ENCODE measurements at regions not wholly inside any gene's neighbourhood (a gene's known extent, or its start where the extent isn't known, plus 50 kb on each side); places are given as distances from the start of the nearest gene placed in this dataset.

DNA sequence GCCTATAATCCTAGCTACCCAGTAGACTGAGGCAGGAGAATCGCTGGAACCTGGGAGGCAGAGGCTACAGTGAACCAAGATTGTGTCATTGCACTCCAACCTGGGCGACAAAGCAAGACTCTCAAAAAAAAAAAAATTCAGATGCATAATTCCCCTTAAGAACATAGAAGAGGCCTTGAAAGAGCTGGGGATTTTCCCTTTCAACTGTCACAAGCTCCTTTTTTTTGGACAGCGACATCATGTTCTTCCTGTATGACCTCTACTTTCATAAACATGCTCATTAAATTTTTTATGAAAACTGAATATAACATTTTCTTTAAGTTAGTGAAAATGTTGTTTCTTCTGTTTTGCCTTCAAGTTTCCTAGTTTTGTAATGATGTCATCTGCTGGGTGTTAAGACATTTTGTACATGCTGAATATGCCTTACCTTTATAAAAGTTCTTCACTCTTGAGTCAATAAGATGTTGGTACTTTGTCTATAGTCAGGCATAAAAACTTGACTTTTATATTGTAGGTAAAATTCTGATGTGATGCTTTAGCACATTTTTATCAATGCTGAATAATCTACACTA is 76.0 kb downstream of the PTHLH start:
- H3K4me1 Mint-ChIP-seq (ENCODE audit: low read depth, unreplicated experiment) = peaks cover 22% of the 10 kb centered on the region

DNA sequence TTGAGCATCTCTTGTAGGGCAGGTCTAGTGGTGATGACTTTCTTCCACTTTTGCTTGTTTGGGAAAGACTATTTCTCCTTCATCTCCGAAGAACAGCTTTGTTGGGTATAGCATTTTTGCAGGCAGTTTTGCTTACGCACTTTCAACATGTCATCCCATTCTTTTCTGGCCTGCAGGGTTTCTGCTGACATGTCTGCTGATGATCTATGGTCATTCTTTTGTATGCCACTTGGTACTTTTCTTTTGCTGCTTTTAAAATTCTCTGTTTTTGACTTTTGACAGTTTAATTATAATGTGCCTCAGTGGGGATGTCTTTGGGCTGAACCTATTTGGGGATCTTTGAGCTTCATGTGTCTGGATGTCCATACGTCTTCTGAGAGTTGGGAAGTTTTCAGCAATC is 78.2 kb downstream of the PTHLH start:
- no peak overlapping the region for H3K4me3 Mint-ChIP-seq (ENCODE audit: unreplicated experiment)
- peaks cover 9% of the 10 kb centered on the region for H3K9me3 Mint-ChIP-seq (ENCODE audit: unreplicated experiment)
- intact Hi-C loops (cut with micrococcal nuclease; ENCODE audit: unreplicated experiment) = no loop called here
- H3K4me3 ChIP-seq (ENCODE audit: low read depth, low read length) = no peak overlapping the region
- ChIA-PET POLR2A (no interaction called here), CTCF (no interaction called here)
- 0 out of 2 replicates have a peak, but pooled peaks cover 2% of the 10 kb centered on the region for H3K27me3 ChIP-seq (replicated peaks; ENCODE audit: control insufficient read depth, insufficient read depth, low read length)
- no peaks in the 10 kb centered on the region for H3K36me3 Mint-ChIP-seq (ENCODE audit: insufficient read depth, unreplicated experiment)
- H3K9me3 ChIP-seq = no peaks in the 10 kb centered on the region
- no TSS peak for BruUV-seq (replicated peaks)
- H3K27me3 Mint-ChIP-seq (ENCODE audit: insufficient read depth, unreplicated experiment) = no peaks in the 10 kb centered on the region
- TF ChIP-seq, protein P1, sequence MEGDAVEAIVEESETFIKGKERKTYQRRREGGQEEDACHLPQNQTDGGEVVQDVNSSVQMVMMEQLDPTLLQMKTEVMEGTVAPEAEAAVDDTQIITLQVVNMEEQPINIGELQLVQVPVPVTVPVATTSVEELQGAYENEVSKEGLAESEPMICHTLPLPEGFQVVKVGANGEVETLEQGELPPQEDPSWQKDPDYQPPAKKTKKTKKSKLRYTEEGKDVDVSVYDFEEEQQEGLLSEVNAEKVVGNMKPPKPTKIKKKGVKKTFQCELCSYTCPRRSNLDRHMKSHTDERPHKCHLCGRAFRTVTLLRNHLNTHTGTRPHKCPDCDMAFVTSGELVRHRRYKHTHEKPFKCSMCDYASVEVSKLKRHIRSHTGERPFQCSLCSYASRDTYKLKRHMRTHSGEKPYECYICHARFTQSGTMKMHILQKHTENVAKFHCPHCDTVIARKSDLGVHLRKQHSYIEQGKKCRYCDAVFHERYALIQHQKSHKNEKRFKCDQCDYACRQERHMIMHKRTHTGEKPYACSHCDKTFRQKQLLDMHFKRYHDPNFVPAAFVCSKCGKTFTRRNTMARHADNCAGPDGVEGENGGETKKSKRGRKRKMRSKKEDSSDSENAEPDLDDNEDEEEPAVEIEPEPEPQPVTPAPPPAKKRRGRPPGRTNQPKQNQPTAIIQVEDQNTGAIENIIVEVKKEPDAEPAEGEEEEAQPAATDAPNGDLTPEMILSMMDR (IDR thresholded peaks at IDR 0.05; ENCODE audit: insufficient read depth in 1 of 2, low read depth in 1 of 2, low read length in 1 of 2, severe bottlenecking in 1 of 2, unreplicated experiment in 1 of 2) = no peak
- no peak overlapping the region for H3K27ac Mint-ChIP-seq (ENCODE audit: unreplicated experiment)
- no peaks in the 10 kb centered on the region for H3K36me3 ChIP-seq (ENCODE audit: control insufficient read depth, insufficient read depth, low read length)
- no peak for DNase-seq
- H3K4me1 Mint-ChIP-seq (ENCODE audit: low read depth, unreplicated experiment) = peaks cover 17% of the 10 kb centered on the region
- H3K4me1 ChIP-seq = peaks cover 27% of the 10 kb centered on the region

More for the DNA sequence above, 76.0 kb downstream of the PTHLH start:
- POLR2A ChIA-PET = no interaction called here
- intact Hi-C loops (cut with micrococcal nuclease; ENCODE audit: unreplicated experiment) = no loop called here
- Mint-ChIP-seq H3K27me3 (ENCODE audit: insufficient read depth, unreplicated experiment) (no peaks in the 10 kb centered on the region), H3K4me3 (ENCODE audit: unreplicated experiment) (no peak overlapping the region), H3K36me3 (ENCODE audit: insufficient read depth, unreplicated experiment) (no peaks in the 10 kb centered on the region), H3K27ac (ENCODE audit: unreplicated experiment) (no peak overlapping the region), H3K9me3 (ENCODE audit: unreplicated experiment) (peaks cover 9% of the 10 kb centered on the region)
- Histone ChIP-seq H3K9me3 (no peaks in the 10 kb centered on the region), H3K27me3 (replicated peaks; ENCODE audit: control insufficient read depth, insufficient read depth, low read length) (0 out of 2 replicates have a peak, but pooled peaks cover 2% of the 10 kb centered on the region), H3K36me3 (ENCODE audit: control insufficient read depth, insufficient read depth, low read length) (no peaks in the 10 kb centered on the region), H3K4me3 (ENCODE audit: low read depth, low read length) (no peak overlapping the region), H3K4me1 (peaks cover 32% of the 10 kb centered on the region)
- TF ChIP-seq, protein P1 (IDR thresholded peaks at IDR 0.05; ENCODE audit: insufficient read depth in 1 of 2, low read depth in 1 of 2, low read length in 1 of 2, severe bottlenecking in 1 of 2, unreplicated experiment in 1 of 2) = no peak
- no peak for DNase-seq
- CTCF ChIA-PET = no interaction called here
- BruUV-seq (replicated peaks) = no TSS peak

DNA sequence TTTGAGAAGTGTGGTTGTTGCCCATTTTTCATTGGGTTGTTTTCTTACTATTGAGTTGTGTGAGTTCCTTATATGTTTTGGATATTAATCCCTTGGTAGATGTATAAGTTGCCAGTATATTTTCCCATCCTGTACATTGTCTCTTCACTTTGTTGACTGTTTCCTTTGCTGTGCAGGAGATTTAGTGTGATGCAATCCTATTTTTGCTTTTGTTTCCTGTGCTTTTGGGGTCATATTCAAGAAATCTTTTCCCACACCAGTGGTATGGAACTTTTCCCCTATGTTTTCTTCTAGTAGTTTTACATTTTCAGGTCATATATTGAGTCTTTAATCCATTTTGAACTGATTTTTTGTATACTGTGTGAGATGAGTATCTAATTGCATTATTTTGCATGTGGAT is 92.8 kb downstream of the PTHLH start:
- Histone ChIP-seq H3K9me3 (0 out of 2 replicates have a peak, but pooled peaks cover 7% of the 10 kb centered on the region), H3K36me3 (ENCODE audit: control insufficient read depth, insufficient read depth, low read length) (no peaks in the 10 kb centered on the region), H3K4me3 (ENCODE audit: low read depth, low read length) (no peak overlapping the region), H3K4me1 (no peaks in the 10 kb centered on the region), H3K27me3 (replicated peaks; ENCODE audit: control insufficient read depth, insufficient read depth, low read length) (no peaks in the 10 kb centered on the region)
- POLR2A ChIA-PET = no interaction called here
- no peaks in the 10 kb centered on the region for H3K9me3 Mint-ChIP-seq (ENCODE audit: unreplicated experiment)
- TF ChIP-seq, protein P1 (IDR thresholded peaks at IDR 0.05; ENCODE audit: insufficient read depth in 1 of 2, low read depth in 1 of 2, low read length in 1 of 2, severe bottlenecking in 1 of 2, unreplicated experiment in 1 of 2) = no peak
- DNase-seq = no peak
- H3K27ac Mint-ChIP-seq (ENCODE audit: unreplicated experiment) = no peak overlapping the region
- no peaks in the 10 kb centered on the region for H3K36me3 Mint-ChIP-seq (ENCODE audit: insufficient read depth, unreplicated experiment)
- H3K4me3 Mint-ChIP-seq (ENCODE audit: unreplicated experiment) = no peak overlapping the region
- no TSS peak for BruUV-seq (replicated peaks)
- no peaks in the 10 kb centered on the region for H3K4me1 Mint-ChIP-seq (ENCODE audit: low read depth, unreplicated experiment)
- H3K27me3 Mint-ChIP-seq (ENCODE audit: insufficient read depth, unreplicated experiment) = no peaks in the 10 kb centered on the region
- intact Hi-C loops (cut with micrococcal nuclease; ENCODE audit: unreplicated experiment) = no loop called here
- CTCF ChIA-PET = no interaction called here

Data from Caco-2 (cell line).